T-helper 1 cell treated with Interleukin-12 subunit alpha and Interleukin-12 subunit beta and Interleukin-4 antibody, amounts not matched to agents 30 μg/mL and 1 μg/mL, for 36 hours (primary cell): ENCODE measurements at regions not wholly inside any gene's neighbourhood (a gene's known extent, or its start where the extent isn't known, plus 50 kb on each side); places are given as distances from the start of the nearest gene placed in this dataset.

Experiments
- H3K27ac Mint-ChIP-seq: one replicate; pipeline ENCODE4 v1.8.0; 2021; ENCODE audit warnings: mild to moderate bottlenecking, mixed read lengths
- H3K27me3 Mint-ChIP-seq: one replicate; pipeline ENCODE4 v1.8.0; 2021; ENCODE audit warnings: low read depth, mixed read lengths
- H3K36me3 Mint-ChIP-seq: one replicate; pipeline ENCODE4 v1.8.0; 2021; ENCODE audit warnings: low read depth, mixed read lengths
- H3K4me1 Mint-ChIP-seq: one replicate; pipeline ENCODE4 v1.8.0; 2021; ENCODE audit warnings: low read depth, mixed read lengths
- H3K4me3 Mint-ChIP-seq: one replicate; pipeline ENCODE4 v1.8.0; 2021; ENCODE audit warnings: mild to moderate bottlenecking, moderate library complexity, mixed read lengths
- H3K9me3 Mint-ChIP-seq: one replicate; pipeline ENCODE4 v1.8.0; 2021; ENCODE audit warnings: mixed read lengths

- Mint-ChIP-seq H3K4me1 (no peaks in the 10 kb centered on the region), H3K36me3 (peaks cover 2% of the 10 kb centered on the region), H3K27me3 (peaks cover 3% of the 10 kb centered on the region), H3K9me3 (peaks cover 7% of the 10 kb centered on the region), H3K27ac (no peak overlapping the region), H3K4me3 (no peak overlapping the region)
Measured at GRCh38 chr11:129307162-129307561, 68.5 kb upstream of the BARX2 start.

GRCh38 chr11:129302386-129303101 lies 73.1 kb upstream of the BARX2 start:
- Mint-ChIP-seq H3K4me1 (peaks cover 10% of the 10 kb centered on the region), H3K27me3 (peaks cover 3% of the 10 kb centered on the region), H3K4me3 (no peak overlapping the region), H3K36me3 (no peaks in the 10 kb centered on the region), H3K9me3 (peaks cover 4% of the 10 kb centered on the region), H3K27ac (no peak overlapping the region)

GRCh38 chr11:129300099-129300498 lies 75.5 kb upstream of the BARX2 start:
- H3K27me3 Mint-ChIP-seq: peaks cover 3% of the 10 kb centered on the region
- H3K9me3 Mint-ChIP-seq: no peaks in the 10 kb centered on the region
- no peak overlapping the region for H3K27ac Mint-ChIP-seq
- peaks cover 10% of the 10 kb centered on the region for H3K4me1 Mint-ChIP-seq
- no peak overlapping the region for H3K4me3 Mint-ChIP-seq
- no peaks in the 10 kb centered on the region for H3K36me3 Mint-ChIP-seq

GRCh38 chr11:129298988-129299387 lies 76.7 kb upstream of the BARX2 start:
- H3K27me3 Mint-ChIP-seq: peaks cover 3% of the 10 kb centered on the region
- H3K27ac Mint-ChIP-seq: no peak overlapping the region

GRCh38 chr11:129295746-129296145 lies 79.9 kb upstream of the BARX2 start:
- peaks cover 17% of the 10 kb centered on the region for H3K27me3 Mint-ChIP-seq
- no peak overlapping the region for H3K27ac Mint-ChIP-seq
- no peaks in the 10 kb centered on the region for H3K36me3 Mint-ChIP-seq
- H3K4me1 Mint-ChIP-seq: peaks cover 8% of the 10 kb centered on the region
- no peak overlapping the region for H3K4me3 Mint-ChIP-seq
- H3K9me3 Mint-ChIP-seq: no peaks in the 10 kb centered on the region

More at GRCh38 chr11:129298988-129299387, 76.7 kb upstream of the BARX2 start:
- no peaks in the 10 kb centered on the region for H3K36me3 Mint-ChIP-seq
- no peak overlapping the region for H3K4me3 Mint-ChIP-seq
- peaks cover 10% of the 10 kb centered on the region for H3K4me1 Mint-ChIP-seq
- no peaks in the 10 kb centered on the region for H3K9me3 Mint-ChIP-seq

GRCh38 chr11:129292771-129293170 lies 82.9 kb upstream of the BARX2 start:
- no peaks in the 10 kb centered on the region for H3K36me3 Mint-ChIP-seq
- H3K4me3 Mint-ChIP-seq: no peak overlapping the region
- no peak overlapping the region for H3K27ac Mint-ChIP-seq
- H3K27me3 Mint-ChIP-seq: peaks cover 38% of the 10 kb centered on the region
- H3K9me3 Mint-ChIP-seq: no peaks in the 10 kb centered on the region
- no peaks in the 10 kb centered on the region for H3K4me1 Mint-ChIP-seq

- Mint-ChIP-seq H3K4me1 (no peaks in the 10 kb centered on the region), H3K4me3 (no peak overlapping the region), H3K27me3 (peaks cover 42% of the 10 kb centered on the region), H3K9me3 (no peaks in the 10 kb centered on the region), H3K36me3 (no peaks in the 10 kb centered on the region), H3K27ac (no peak overlapping the region)
Measured at GRCh38 chr11:129292092-129292491, 83.6 kb upstream of the BARX2 start.

- peaks cover 47% of the 10 kb centered on the region for H3K27me3 Mint-ChIP-seq
- no peaks in the 10 kb centered on the region for H3K4me1 Mint-ChIP-seq
- no peak overlapping the region for H3K27ac Mint-ChIP-seq
- no peaks in the 10 kb centered on the region for H3K36me3 Mint-ChIP-seq
- no peak overlapping the region for H3K4me3 Mint-ChIP-seq
- H3K9me3 Mint-ChIP-seq: no peaks in the 10 kb centered on the region
Measured at GRCh38 chr11:129291546-129291945, 84.1 kb upstream of the BARX2 start.

- H3K27ac Mint-ChIP-seq: no peak overlapping the region
- no peak overlapping the region for H3K4me3 Mint-ChIP-seq
- no peaks in the 10 kb centered on the region for H3K4me1 Mint-ChIP-seq
- peaks cover 52% of the 10 kb centered on the region for H3K27me3 Mint-ChIP-seq
- no peaks in the 10 kb centered on the region for H3K36me3 Mint-ChIP-seq
- no peaks in the 10 kb centered on the region for H3K9me3 Mint-ChIP-seq
Measured at GRCh38 chr11:129290966-129291365, 84.7 kb upstream of the BARX2 start.

GRCh38 chr11:129289350-129290040 lies 86.2 kb upstream of the BARX2 start:
- Mint-ChIP-seq H3K9me3 (no peaks in the 10 kb centered on the region), H3K27ac (no peak overlapping the region), H3K27me3 (peaks cover 57% of the 10 kb centered on the region), H3K4me3 (no peak overlapping the region), H3K4me1 (no peaks in the 10 kb centered on the region), H3K36me3 (no peaks in the 10 kb centered on the region)

- peaks cover 55% of the 10 kb centered on the region for H3K27me3 Mint-ChIP-seq
- no peak overlapping the region for H3K4me3 Mint-ChIP-seq
- H3K9me3 Mint-ChIP-seq: no peaks in the 10 kb centered on the region
- H3K27ac Mint-ChIP-seq: no peak overlapping the region
- H3K36me3 Mint-ChIP-seq: no peaks in the 10 kb centered on the region
- H3K4me1 Mint-ChIP-seq: peaks cover 7% of the 10 kb centered on the region
Measured at GRCh38 chr11:129287920-129288319, 87.7 kb upstream of the BARX2 start.

GRCh38 chr11:129286813-129287212 lies 88.8 kb upstream of the BARX2 start:
- Mint-ChIP-seq H3K27ac (no peak overlapping the region), H3K36me3 (no peaks in the 10 kb centered on the region), H3K27me3 (peaks cover 49% of the 10 kb centered on the region), H3K4me3 (no peak overlapping the region), H3K4me1 (peaks cover 12% of the 10 kb centered on the region), H3K9me3 (no peaks in the 10 kb centered on the region)

- Mint-ChIP-seq H3K4me3 (no peak overlapping the region), H3K36me3 (no peaks in the 10 kb centered on the region), H3K9me3 (no peaks in the 10 kb centered on the region), H3K27ac (no peak overlapping the region), H3K27me3 (peaks cover 46% of the 10 kb centered on the region), H3K4me1 (peaks cover 20% of the 10 kb centered on the region)
Measured at GRCh38 chr11:129285402-129285786, 90.3 kb upstream of the BARX2 start.

GRCh38 chr11:129283141-129283540 lies 91.0 kb upstream of the ARHGAP32 start:
- H3K27ac Mint-ChIP-seq: no peak overlapping the region
- H3K9me3 Mint-ChIP-seq: no peaks in the 10 kb centered on the region
- H3K36me3 Mint-ChIP-seq: no peaks in the 10 kb centered on the region
- H3K27me3 Mint-ChIP-seq: peaks cover 38% of the 10 kb centered on the region
- H3K4me3 Mint-ChIP-seq: no peak overlapping the region
- H3K4me1 Mint-ChIP-seq: peaks cover 30% of the 10 kb centered on the region

- Mint-ChIP-seq H3K9me3 (no peaks in the 10 kb centered on the region), H3K27ac (no peak overlapping the region), H3K27me3 (peaks cover 40% of the 10 kb centered on the region), H3K4me1 (peaks cover 32% of the 10 kb centered on the region), H3K4me3 (no peak overlapping the region), H3K36me3 (no peaks in the 10 kb centered on the region)
Measured at GRCh38 chr11:129282634-129283033, 90.5 kb upstream of the ARHGAP32 start.
